ENCODE measurements at regions not wholly inside any gene's neighbourhood (a gene's known extent, or its start where the extent isn't known, plus 50 kb on each side); places are given as distances from the start of the nearest gene placed in this dataset.

- TF ChIP-seq CTCF (IDR thresholded peaks at IDR 0.05) = no peak
- TF ChIP-seq POLR2A (IDR thresholded peaks at IDR 0.05) = no peak
Observed at GRCh38 chr1:20426923-20427322, 59.1 kb downstream of the CAMK2N1 start.
